OCI-LY7 (cell line): ENCODE measurements at regions not wholly inside any gene's neighbourhood (a gene's known extent, or its start where the extent isn't known, plus 50 kb on each side); places are given as distances from the start of the nearest gene placed in this dataset.

Source experiments
- BruUV-seq: library from RNA; stranded (reverse); fragments of 400-500 nt; replicated peaks from 2 replicates; lab custom pipeline; 2021; lab: Mats Ljungman, UMichigan
- CTCF ChIA-PET: fragments of 300-600 bp; sonication (Branson Sonifier 250); formaldehyde crosslinking; loops from one replicate; lab custom pipeline; 2022; ENCODE audit warnings: antibody characterized with exemption; ENCODE audit not compliant: unreplicated experiment; lab: Charles Lee
- POLR2A ChIA-PET: fragments of 300-600 bp; sonication (Branson Sonifier 250); formaldehyde crosslinking; loops from one replicate; lab custom pipeline; 2022; ENCODE audit warnings: antibody characterized with exemption; lab: Charles Lee
- DNase-seq: peaks from one replicate; pipeline ENCODE4 v3.0.0-alpha.2; 2015; ENCODE audit warnings: low spot score
- H2AFZ ChIP-seq: fragments of 200-600 bp; sonication (generic), shearing (Covaris generic); 2 replicates; pipeline ENCODE4 v1.6.1; 2014; ENCODE audit warnings: mild to moderate bottlenecking, antibody characterized with exemption, low read length, moderate library complexity
- H3K27ac ChIP-seq: fragments of 200-600 bp; sonication (generic); 2 replicates; pipeline ENCODE4 v1.5.1; 2014; ENCODE audit warnings: mixed run types, low read depth, mild to moderate bottlenecking, moderate library complexity, low read length, inconsistent platforms; ENCODE audit not compliant: poor library complexity, severe bottlenecking
- H3K36me3 ChIP-seq: fragments of 200-600 bp; sonication (generic); 2 replicates; pipeline ENCODE4 v1.6.1; 2014; ENCODE audit warnings: mild to moderate bottlenecking, antibody characterized with exemption, low read length, moderate library complexity, mixed read lengths; ENCODE audit not compliant: insufficient read depth
- H3K4me1 ChIP-seq: fragments of 200-600 bp; sonication (generic); 2 replicates; pipeline ENCODE4 v1.5.1; 2014; ENCODE audit warnings: mild to moderate bottlenecking, low read length; ENCODE audit not compliant: insufficient read depth, poor library complexity, severe bottlenecking
- H3K4me2 ChIP-seq: fragments of 200-600 bp; sonication (generic); 2 replicates; pipeline ENCODE4 v1.6.1; 2014; ENCODE audit warnings: mild to moderate bottlenecking, low read length
- H3K4me3 ChIP-seq: fragments of 200-600 bp; sonication (generic); 2 replicates; pipeline ENCODE4 v1.5.1; 2014; ENCODE audit warnings: mild to moderate bottlenecking, low read depth, low read length; ENCODE audit not compliant: poor library complexity, severe bottlenecking
- H3K79me2 ChIP-seq: fragments of 200-600 bp; sonication (generic); 2 replicates; pipeline ENCODE4 v1.6.1; 2016; ENCODE audit warnings: low read depth, mild to moderate bottlenecking, low read length, moderate library complexity, mixed read lengths; ENCODE audit not compliant: insufficient read depth
- H3K9me2 ChIP-seq: fragments of 200-600 bp; sonication (generic); 2 replicates; pipeline ENCODE4 v1.6.1; 2016; ENCODE audit warnings: mild to moderate bottlenecking, low read length, mixed read lengths; ENCODE audit not compliant: insufficient read depth
- H3K9me3 ChIP-seq: fragments of 200-600 bp; sonication (generic); 2 replicates; pipeline ENCODE4 v1.6.1; 2014; ENCODE audit warnings: mild to moderate bottlenecking, mixed run types, low read length, mixed read lengths
- H4K20me1 ChIP-seq: fragments of 200-600 bp; sonication (generic); 2 replicates; pipeline ENCODE4 v1.6.1; 2014; ENCODE audit warnings: mild to moderate bottlenecking, antibody characterized with exemption, low read length, moderate library complexity, mixed read lengths; ENCODE audit not compliant: insufficient read depth
- CTCF ChIP-seq: fragments of 200-600 bp; sonication (generic); conservative IDR thresholded peaks from 2 replicates; pipeline ENCODE4 v1.5.1; 2014; ENCODE audit warnings: mild to moderate bottlenecking, antibody characterized with exemption, low read length, moderate library complexity, mixed read lengths
- EZH2phosphoT487 ChIP-seq: fragments of 200-600 bp; sonication (generic); IDR thresholded peaks from 2 replicates; pipeline ENCODE4 v1.6.1; 2018; ENCODE audit warnings: low read depth, borderline replicate concordance, mild to moderate bottlenecking, mixed run types, antibody characterized with exemption, low read length, moderate library complexity, mixed read lengths
- intact Hi-C: fragments of 100-400 bp; cut with micrococcal nuclease; formaldehyde crosslinking; loops from one replicate; pipeline ENCODE4 v1.10.0; 2022; ENCODE audit not compliant: unreplicated experiment

GRCh38 chr6:130672153-130672552 is 155.1 kb upstream of the SMLR1 start:
- Histone ChIP-seq H3K4me1 (no peaks in the 10 kb centered on the region), H3K36me3 (no peaks in the 10 kb centered on the region), H3K9me3 (no peaks in the 10 kb centered on the region), H3K79me2 (no peaks in the 10 kb centered on the region), H3K9me2 (no peaks in the 10 kb centered on the region), H3K4me3 (no peak overlapping the region), H2AFZ (no peak overlapping the region), H4K20me1 (no peaks in the 10 kb centered on the region), H3K27ac (no peak overlapping the region), H3K4me2 (no peak overlapping the region)
- ChIA-PET POLR2A (no interaction called here), CTCF (no interaction called here)
- TF ChIP-seq CTCF (no peak), EZH2phosphoT487 (no peak)
- no peak for DNase-seq
- BruUV-seq = no TSS peak
- intact Hi-C loops = no loop called here

GRCh38 chr6:130674604-130675003 is 152.6 kb upstream of the SMLR1 start:
- BruUV-seq = no TSS peak
- no peak overlapping the region for H2AFZ ChIP-seq
- ChIA-PET CTCF (no interaction called here), POLR2A (no interaction called here)
- intact Hi-C loops = no loop called here
- 0 out of 2 replicates have a peak, but pooled peaks cover 4% of the 10 kb centered on the region for H4K20me1 ChIP-seq
- H3K9me3 ChIP-seq = no peaks in the 10 kb centered on the region
- H3K79me2 ChIP-seq = no peaks in the 10 kb centered on the region
- H3K4me2 ChIP-seq = no peak overlapping the region
- DNase-seq = no peak
- no peak overlapping the region for H3K4me3 ChIP-seq
- H3K36me3 ChIP-seq = no peaks in the 10 kb centered on the region
- TF ChIP-seq CTCF (no peak), EZH2phosphoT487 (no peak)
- no peaks in the 10 kb centered on the region for H3K9me2 ChIP-seq
- no peak overlapping the region for H3K27ac ChIP-seq
- H3K4me1 ChIP-seq = no peaks in the 10 kb centered on the region

GRCh38 chr6:130675072-130675471 is 152.1 kb upstream of the SMLR1 start:
- H4K20me1 ChIP-seq = 0 out of 2 replicates have a peak, but pooled peaks cover 4% of the 10 kb centered on the region
- ChIA-PET POLR2A (interaction anchor here (0.5 to 1.1 kb wide), 4 partner anchors 9 to 1088 kb away, joined by 3 read pairs; no protein-coding TSS in a partner anchor), CTCF (no interaction called here)
- DNase-seq = no peak
- H3K9me3 ChIP-seq = no peaks in the 10 kb centered on the region
- no peak overlapping the region for H3K27ac ChIP-seq
- intact Hi-C loops = no loop called here
- H3K36me3 ChIP-seq = no peaks in the 10 kb centered on the region
- BruUV-seq = no TSS peak
- no peaks in the 10 kb centered on the region for H3K4me1 ChIP-seq
- no peaks in the 10 kb centered on the region for H3K9me2 ChIP-seq
- no peak overlapping the region for H3K4me3 ChIP-seq
- no peaks in the 10 kb centered on the region for H3K79me2 ChIP-seq
- no peak overlapping the region for H2AFZ ChIP-seq
- TF ChIP-seq EZH2phosphoT487 (no peak), CTCF (no peak)
- H3K4me2 ChIP-seq = no peak overlapping the region
